ENCODE measurements at regions not wholly inside any gene's neighbourhood (a gene's known extent, or its start where the extent isn't known, plus 50 kb on each side); places are given as distances from the start of the nearest gene placed in this dataset.

DNA sequence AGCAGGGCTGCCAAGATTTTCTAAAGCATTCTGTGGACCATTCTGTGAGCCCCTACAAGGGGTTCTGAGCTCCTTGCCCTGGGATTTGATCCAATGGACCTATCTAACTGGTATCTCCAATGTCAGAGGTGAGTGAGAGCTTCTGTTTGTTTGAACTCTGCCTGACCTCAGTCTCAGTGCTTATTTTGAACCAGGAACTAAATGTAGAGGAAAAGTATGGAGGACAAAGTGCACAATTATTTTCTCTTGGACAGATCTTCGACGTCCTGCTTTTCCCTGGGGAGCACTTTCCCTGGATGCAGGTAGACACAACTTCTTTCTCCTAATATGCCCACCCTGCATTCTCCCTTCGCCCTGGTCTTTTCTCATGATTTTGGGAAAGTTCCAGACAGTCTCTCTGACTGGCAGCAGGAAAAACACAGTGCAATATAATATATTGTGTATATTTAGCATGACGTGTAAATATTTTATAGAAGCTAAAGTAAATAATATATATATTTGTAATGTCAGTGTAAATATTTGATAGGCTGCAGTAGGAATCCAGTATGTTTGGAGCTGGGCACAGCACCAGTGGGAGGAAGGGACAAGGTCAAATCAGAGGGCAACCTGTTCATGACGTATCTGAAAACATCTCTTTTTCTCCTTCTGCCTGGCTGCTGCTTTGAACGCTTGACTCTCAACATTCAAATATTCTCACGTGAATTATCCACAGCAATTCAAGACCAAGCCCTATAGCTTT, 184.0 kb upstream of the LYZL1 start:
- H3K4me3 Mint-ChIP-seq = no peak overlapping the region
- no peak for ATAC-seq (ENCODE audit: low read depth)
- peaks cover 6% of the 10 kb centered on the region for H3K27me3 Mint-ChIP-seq
- H3K36me3 Mint-ChIP-seq = no peaks in the 10 kb centered on the region
- no peak overlapping the region for H3K27ac Mint-ChIP-seq
- no peaks in the 10 kb centered on the region for H3K9me3 Mint-ChIP-seq
- H3K4me1 Mint-ChIP-seq = peaks cover 7% of the 10 kb centered on the region
- POLR2A ChIA-PET = no interaction called here
- no peak for DNase-seq

DNA sequence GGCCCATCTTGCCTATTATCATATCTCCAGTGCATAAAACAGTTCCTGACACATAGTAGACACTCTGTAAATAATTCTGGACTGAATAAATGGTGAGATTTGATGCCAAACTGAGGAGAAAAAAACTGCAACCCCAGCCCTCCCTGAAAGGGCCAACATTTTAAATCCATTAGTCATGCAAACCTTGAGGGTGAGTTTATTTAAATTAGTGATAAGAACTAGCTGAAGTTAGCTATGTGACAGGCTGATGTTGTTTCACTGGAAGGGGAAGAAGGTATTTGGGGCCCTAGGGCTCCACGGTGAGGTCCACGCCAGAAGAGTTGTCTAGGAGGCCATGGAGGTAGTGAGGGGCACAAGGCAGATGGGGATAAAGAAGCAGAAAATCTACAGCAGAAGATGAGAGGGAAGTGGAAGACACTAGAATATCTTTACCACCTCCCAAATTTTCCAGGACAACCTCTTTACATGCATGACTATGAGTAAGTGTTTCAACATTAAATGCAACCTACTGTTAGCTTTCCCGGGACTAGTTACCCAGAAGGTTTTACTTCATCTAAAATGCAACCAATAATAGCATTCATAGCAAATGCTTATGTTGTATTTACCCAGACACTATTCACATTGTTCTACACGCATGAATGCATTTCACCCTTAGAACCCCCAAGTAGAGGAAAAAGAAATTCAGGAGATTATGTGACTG, 183.2 kb upstream of the LYZL1 start:
- peaks cover 6% of the 10 kb centered on the region for H3K27me3 Mint-ChIP-seq
- no peak for ATAC-seq (ENCODE audit: low read depth)
- H3K4me3 Mint-ChIP-seq = no peak overlapping the region
- POLR2A ChIA-PET = no interaction called here
- no peaks in the 10 kb centered on the region for H3K9me3 Mint-ChIP-seq
- DNase-seq = no peak
- no peak overlapping the region for H3K27ac Mint-ChIP-seq
- peaks cover 7% of the 10 kb centered on the region for H3K4me1 Mint-ChIP-seq
- H3K36me3 Mint-ChIP-seq = no peaks in the 10 kb centered on the region

DNA sequence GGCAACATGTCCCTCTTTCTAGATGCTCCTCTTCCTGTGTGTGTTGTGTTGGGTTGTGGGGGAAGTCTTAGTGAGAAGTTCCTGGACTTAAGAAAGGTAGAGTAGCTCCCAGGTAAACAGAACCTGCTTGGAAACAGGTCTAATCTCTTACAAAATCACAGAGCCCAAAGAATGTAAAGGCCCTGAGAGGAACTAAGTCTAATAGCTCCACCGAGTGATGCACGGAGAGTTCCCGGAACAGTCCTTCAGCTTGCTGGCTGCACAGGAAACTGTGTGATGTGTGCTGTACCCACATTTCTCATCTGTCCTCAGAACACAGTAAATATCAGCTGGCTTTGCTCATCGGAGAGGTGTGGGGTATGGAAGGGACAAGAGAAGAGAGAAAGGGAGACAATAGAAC, 182.6 kb upstream of the LYZL1 start:
- Mint-ChIP-seq H3K9me3 (no peaks in the 10 kb centered on the region), H3K27me3 (peaks cover 6% of the 10 kb centered on the region), H3K4me1 (peaks cover 7% of the 10 kb centered on the region), H3K36me3 (no peaks in the 10 kb centered on the region), H3K4me3 (peak overlapping the region; percentile 30), H3K27ac (peak overlapping the region; percentile 69)
- ATAC-seq (ENCODE audit: low read depth) = peak; percentile 58
- POLR2A ChIA-PET = no interaction called here
- no peak for DNase-seq

DNA sequence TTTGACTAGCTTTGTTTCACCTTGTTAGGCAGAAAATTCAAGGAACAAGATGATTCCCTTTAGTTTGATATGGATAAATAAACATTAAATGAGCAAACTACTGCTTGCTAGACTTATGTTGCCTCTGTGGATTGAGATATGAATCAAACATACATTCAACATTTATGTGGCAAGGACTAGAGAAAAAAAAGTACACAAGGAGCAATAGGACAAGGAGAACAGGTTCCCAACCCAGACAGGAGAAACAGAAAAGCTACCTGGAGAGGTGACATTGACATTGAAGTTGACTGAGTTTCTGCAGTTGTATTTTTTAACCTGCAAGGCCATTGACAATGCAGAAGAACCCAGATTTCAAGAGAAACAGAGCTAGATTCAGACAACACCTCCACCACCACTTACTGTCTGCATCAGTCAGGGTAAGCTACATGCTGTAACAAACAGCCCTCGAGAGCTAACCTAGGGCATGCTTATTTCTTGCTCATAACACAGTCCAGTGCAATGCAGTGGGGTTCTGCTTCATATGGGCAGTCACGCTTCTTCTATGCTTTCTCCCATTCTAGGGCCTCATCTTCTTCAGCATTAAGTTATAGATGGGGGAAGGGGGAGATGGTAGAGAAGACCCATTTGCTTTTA, 180.9 kb upstream of the LYZL1 start:
- no peak for ATAC-seq (ENCODE audit: low read depth)

DNA sequence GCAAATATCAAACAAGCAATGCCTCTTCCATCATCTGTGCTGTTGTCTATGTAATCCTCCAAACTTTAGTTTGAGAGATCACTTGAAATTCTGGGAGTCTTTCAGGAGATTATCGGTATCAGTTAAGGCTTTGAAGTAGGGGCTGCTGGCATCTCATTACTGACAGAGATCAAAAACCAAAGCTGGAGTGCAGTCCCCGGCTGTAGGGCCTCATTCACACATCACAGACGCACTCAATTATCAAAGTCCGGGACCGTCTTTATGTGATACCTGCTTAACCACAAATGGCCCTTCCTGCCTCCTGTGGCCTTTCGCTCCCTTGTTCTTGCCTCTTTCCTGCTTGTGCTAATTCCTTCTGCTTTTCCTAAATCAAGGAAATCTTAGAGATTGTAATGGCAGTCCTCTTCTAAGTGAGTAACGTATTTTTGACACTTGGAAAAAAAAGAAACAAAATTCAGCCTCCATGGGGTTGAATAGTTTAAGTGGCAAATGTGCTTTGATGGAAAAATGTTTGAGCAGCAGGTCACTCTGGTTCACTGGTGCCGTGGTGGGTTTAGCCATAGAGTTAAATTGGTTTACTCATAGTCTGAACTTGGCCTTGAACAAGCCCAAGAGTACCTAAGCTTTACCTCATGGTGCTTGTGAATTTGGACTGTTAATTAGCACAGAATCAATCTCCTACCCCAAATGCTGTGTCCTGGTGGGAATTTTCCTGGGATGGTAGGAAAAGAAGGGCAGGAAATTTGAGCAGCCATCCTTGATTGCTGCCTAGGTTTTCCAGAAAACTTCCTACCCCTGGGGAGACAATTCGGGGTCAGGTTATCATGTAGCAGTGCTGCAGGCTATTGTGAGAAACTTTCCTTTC, 178.9 kb upstream of the LYZL1 start:
- H3K36me3 Mint-ChIP-seq = no peaks in the 10 kb centered on the region
- POLR2A ChIA-PET = no interaction called here
- ATAC-seq (ENCODE audit: low read depth) (no peak), DNase-seq (no peak)
- H3K9me3 Mint-ChIP-seq = peaks cover 2% of the 10 kb centered on the region
- peaks cover 3% of the 10 kb centered on the region for H3K27me3 Mint-ChIP-seq
- no peak overlapping the region for H3K4me3 Mint-ChIP-seq
- no peak overlapping the region for H3K27ac Mint-ChIP-seq
- peaks cover 7% of the 10 kb centered on the region for H3K4me1 Mint-ChIP-seq

More for the DNA sequence above, 180.9 kb upstream of the LYZL1 start:
- no peak for DNase-seq
- no peak overlapping the region for H3K27ac Mint-ChIP-seq
- H3K27me3 Mint-ChIP-seq = peaks cover 3% of the 10 kb centered on the region
- H3K36me3 Mint-ChIP-seq = no peaks in the 10 kb centered on the region
- no peak overlapping the region for H3K4me3 Mint-ChIP-seq
- POLR2A ChIA-PET = no interaction called here
- no peaks in the 10 kb centered on the region for H3K9me3 Mint-ChIP-seq
- H3K4me1 Mint-ChIP-seq = peaks cover 7% of the 10 kb centered on the region

DNA sequence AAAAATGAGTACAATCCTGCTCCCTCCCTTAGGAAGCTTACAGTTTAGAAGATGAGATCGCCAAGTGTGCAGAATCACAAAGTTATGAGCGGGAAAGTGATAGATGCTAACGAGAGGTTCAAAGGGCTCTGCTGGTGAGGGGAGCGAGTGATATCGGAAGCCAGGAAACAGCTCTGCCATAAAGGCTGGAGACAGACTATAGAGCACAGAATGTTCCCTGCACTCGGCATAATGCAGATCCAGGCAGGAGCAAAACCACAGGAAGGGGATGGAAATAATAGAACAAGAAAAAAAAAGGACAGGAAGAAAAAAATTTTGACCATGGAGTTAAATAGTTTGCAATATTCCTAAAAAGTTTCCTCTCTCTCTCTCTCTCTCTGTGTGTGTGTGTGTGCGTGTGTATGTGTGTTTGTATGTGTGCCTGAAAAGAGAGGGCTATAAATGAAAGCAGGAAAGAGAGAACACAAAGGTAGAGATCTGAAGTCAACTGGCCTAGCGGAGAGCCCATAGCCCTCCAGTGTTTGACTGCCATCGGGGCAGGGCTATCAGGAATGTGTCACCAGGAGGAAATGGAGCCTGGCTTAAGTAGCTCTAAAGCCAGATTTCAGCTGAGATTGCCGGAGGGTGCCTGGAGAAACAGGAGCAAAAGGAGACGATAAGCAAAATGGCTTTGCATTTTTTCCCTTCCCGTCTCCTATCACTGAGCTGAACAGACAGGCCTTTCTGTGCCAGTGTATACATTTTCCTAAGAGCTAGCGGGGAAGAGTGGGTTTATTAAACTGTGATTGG, 175.8 kb upstream of the LYZL1 start:
- H3K9me3 Mint-ChIP-seq = peaks cover 5% of the 10 kb centered on the region
- no peak for ATAC-seq (ENCODE audit: low read depth)
- POLR2A ChIA-PET = no interaction called here

DNA sequence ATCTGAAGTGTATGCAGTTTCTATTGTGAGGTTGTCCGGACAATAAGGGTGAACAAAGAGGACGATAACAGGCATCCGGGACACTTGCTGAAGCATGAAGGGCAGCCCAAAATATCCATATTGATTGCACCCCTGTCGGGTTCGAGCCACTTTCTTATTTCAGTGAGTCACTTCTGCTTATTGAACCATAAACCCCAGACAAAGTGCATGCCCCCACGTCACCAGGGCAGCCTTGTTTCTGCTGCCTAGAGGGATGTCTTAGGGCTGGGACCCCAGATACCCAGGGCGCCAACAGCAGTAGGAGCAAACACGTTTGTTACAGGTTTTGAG, 175.3 kb upstream of the LYZL1 start:
- Mint-ChIP-seq H3K36me3 (no peaks in the 10 kb centered on the region), H3K27ac (no peak overlapping the region), H3K27me3 (peaks cover 3% of the 10 kb centered on the region), H3K4me3 (no peak overlapping the region), H3K9me3 (peaks cover 5% of the 10 kb centered on the region), H3K4me1 (no peaks in the 10 kb centered on the region)
- no peak for ATAC-seq (ENCODE audit: low read depth)
- POLR2A ChIA-PET = no interaction called here
- DNase-seq = no peak

More for the DNA sequence above, 175.8 kb upstream of the LYZL1 start:
- no peaks in the 10 kb centered on the region for H3K36me3 Mint-ChIP-seq
- no peak for DNase-seq
- no peaks in the 10 kb centered on the region for H3K4me1 Mint-ChIP-seq
- peaks cover 3% of the 10 kb centered on the region for H3K27me3 Mint-ChIP-seq
- H3K27ac Mint-ChIP-seq = no peak overlapping the region
- no peak overlapping the region for H3K4me3 Mint-ChIP-seq

DNA sequence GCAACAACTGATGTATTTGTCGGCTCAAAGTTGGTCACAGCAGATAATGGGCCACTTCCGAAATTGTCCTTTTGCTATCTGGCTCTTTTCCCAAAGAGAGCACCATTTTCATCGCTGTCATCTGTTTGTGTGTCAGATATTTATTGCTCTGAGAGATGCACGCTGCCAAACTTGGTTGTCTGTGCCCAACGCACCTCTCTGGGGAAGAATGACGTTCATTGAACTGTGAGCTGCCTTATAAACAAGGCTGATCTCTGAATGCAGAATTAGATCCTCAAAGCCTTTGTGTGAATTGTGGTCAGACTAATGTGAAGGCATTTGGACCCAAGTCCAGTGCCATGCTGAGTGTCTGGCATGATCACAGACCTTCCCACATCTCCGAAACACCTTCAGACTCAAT, 174.7 kb upstream of the LYZL1 start:
- peaks cover 3% of the 10 kb centered on the region for H3K27me3 Mint-ChIP-seq
- no peaks in the 10 kb centered on the region for H3K4me1 Mint-ChIP-seq
- no peak for DNase-seq
- H3K9me3 Mint-ChIP-seq = peaks cover 9% of the 10 kb centered on the region
- no peak overlapping the region for H3K4me3 Mint-ChIP-seq
- no peak overlapping the region for H3K27ac Mint-ChIP-seq
- no peaks in the 10 kb centered on the region for H3K36me3 Mint-ChIP-seq
- POLR2A ChIA-PET = no interaction called here
- no peak for ATAC-seq (ENCODE audit: low read depth)

DNA sequence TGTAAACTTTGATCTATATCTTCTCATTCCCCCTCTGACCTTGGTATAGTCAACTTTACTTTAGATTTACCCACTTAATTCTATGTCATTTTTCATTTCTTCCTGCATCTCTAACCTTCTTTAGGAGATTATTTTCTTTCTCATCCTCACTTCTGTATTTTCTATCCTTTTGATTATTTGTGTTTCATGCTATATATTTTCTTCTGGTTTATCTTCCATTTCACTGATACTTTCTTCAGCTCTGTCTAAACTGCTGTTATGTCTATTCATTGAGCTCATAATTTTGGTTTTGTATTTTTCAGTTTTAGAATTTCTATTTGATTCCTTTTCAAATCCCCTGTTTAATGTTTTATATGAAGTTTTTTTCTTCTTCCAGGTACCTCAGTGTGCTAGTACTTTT, 171.1 kb upstream of the LYZL1 start:
- H3K27me3 Mint-ChIP-seq = peaks cover 3% of the 10 kb centered on the region

DNA sequence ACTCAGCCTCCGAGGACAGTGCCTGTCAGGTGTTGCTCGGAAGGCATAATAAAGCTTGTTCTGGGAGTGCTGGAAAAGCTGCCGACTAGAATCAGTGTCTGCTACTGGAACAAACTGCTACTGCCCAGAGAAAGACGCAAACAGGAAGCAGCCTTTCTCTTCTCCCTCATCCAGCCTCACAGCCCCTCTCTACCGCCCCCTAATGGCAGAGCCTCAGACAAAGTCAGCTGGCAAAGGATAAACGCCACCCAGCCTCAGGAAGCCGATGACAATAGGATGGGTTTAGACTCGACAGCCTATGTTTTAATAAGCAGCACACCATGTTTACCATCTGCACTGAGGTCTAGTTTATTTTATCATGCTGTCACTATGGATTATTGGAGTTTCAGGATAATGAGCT, 169.5 kb upstream of the LYZL1 start:
- no peaks in the 10 kb centered on the region for H3K36me3 Mint-ChIP-seq
- H3K9me3 Mint-ChIP-seq = peaks cover 11% of the 10 kb centered on the region
- H3K4me3 Mint-ChIP-seq = no peak overlapping the region
- H3K27me3 Mint-ChIP-seq = peaks cover 2% of the 10 kb centered on the region
- POLR2A ChIA-PET = no interaction called here
- ATAC-seq (ENCODE audit: low read depth) (no peak), DNase-seq (no peak)
- no peak overlapping the region for H3K27ac Mint-ChIP-seq
- H3K4me1 Mint-ChIP-seq = peaks cover 3% of the 10 kb centered on the region

More for the DNA sequence above, 171.1 kb upstream of the LYZL1 start:
- no peaks in the 10 kb centered on the region for H3K4me1 Mint-ChIP-seq
- H3K36me3 Mint-ChIP-seq = no peaks in the 10 kb centered on the region
- H3K4me3 Mint-ChIP-seq = no peak overlapping the region
- ATAC-seq (ENCODE audit: low read depth) = no peak
- no peak overlapping the region for H3K27ac Mint-ChIP-seq
- DNase-seq = no peak
- POLR2A ChIA-PET = no interaction called here
- peaks cover 11% of the 10 kb centered on the region for H3K9me3 Mint-ChIP-seq

DNA sequence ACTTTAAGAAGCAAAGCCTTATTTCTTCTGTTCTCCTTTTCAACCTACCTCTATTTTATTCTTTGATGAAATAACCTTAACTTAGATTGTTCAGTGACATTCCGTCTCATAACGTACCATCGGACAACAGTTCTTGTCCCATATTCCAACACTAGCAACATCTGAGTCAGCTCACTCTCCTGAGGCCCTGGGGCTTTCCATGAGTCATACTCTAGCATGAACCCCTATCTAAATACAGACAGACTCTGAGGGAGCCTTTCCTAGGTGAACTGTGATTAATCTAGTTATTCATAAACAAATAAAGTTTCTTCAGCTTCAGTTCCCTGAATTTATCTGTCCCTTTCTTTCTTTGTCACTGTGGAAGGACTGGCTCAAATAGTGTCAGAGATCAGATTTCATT, 168.7 kb upstream of the LYZL1 start:
- Mint-ChIP-seq H3K9me3 (peaks cover 9% of the 10 kb centered on the region), H3K36me3 (no peaks in the 10 kb centered on the region), H3K4me3 (no peak overlapping the region), H3K27ac (no peak overlapping the region), H3K4me1 (peaks cover 3% of the 10 kb centered on the region), H3K27me3 (peaks cover 2% of the 10 kb centered on the region)
- DNase-seq = no peak
- no peak for ATAC-seq (ENCODE audit: low read depth)
- POLR2A ChIA-PET = no interaction called here

DNA sequence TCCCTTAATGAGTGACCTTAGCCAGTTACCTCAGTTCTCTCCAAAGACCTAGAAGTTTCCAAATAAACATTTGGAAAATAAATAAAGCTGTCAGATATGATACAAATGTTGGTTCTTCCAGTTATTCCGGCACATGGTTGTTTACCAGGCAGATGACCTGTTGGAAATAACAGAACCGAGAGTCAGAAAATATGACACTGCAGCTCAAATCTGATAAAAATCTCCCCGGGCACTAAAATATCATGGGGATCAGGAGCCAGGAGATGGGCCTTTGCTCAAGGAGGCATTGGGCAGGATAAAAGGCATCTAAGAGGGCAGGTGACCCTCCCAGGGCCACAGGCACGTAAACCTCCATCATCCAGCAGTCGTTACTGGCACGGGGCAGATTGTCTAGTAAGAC, 164.0 kb upstream of the LYZL1 start:
- POLR2A ChIA-PET = no interaction called here
- H3K36me3 Mint-ChIP-seq = no peaks in the 10 kb centered on the region

More for the DNA sequence above, 164.0 kb upstream of the LYZL1 start:
- Mint-ChIP-seq H3K27ac (no peak overlapping the region), H3K4me3 (no peak overlapping the region), H3K27me3 (peaks cover 6% of the 10 kb centered on the region), H3K4me1 (peaks cover 3% of the 10 kb centered on the region), H3K9me3 (peaks cover 1% of the 10 kb centered on the region)
- DNase-seq (no peak), ATAC-seq (ENCODE audit: low read depth) (no peak)
